ENCODE measurements at regions not wholly inside any gene's neighbourhood (a gene's known extent, or its start where the extent isn't known, plus 50 kb on each side); places are given as distances from the start of the nearest gene placed in this dataset.

- no peak for TF ChIP-seq CTCF (optimal IDR thresholded peaks at IDR 0.05 in 1 of 3, IDR thresholded peaks at IDR 0.05 in 1 of 3, conservative IDR thresholded peaks at IDR 0.05 in 1 of 3; ENCODE audit: extremely low read depth in 1 of 3, insufficient read depth in 2 of 3, low read length in 3 of 3)
- no peak for TF ChIP-seq EZH2 (IDR thresholded peaks at IDR 0.05; ENCODE audit: low read length)
Observed at GRCh38 chr13:76570510-76570971, 315.7 kb downstream of the KCTD12 start.
